ENCODE measurements at regions not wholly inside any gene's neighbourhood (a gene's known extent, or its start where the extent isn't known, plus 50 kb on each side); places are given as distances from the start of the nearest gene placed in this dataset.

DNA sequence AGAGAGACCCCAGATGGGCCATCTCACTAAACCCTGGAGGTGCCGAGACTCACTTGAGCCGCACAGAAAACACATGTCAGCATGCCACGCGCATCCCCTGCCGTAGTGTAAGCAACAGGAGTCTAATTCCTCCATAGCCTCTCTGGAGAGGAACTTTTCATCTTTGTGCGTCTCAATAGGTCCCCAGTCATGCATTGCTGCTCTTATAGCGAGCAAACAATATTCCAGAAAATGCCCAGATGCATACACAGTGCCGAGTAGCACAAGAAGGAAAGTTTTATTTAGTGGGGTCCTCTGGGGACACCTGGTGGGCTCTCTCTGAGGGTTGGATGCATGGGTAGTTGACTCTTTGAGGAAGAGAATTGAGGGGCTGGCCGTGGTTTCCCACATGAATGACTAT, 97.9 kb upstream of the DAP start:
- no peak for DNase-seq (ENCODE audit: low read depth, low spot score)
- in situ Hi-C loops (cut with HindIII; ENCODE audit: low pct_unique_long_range_greater_than_20kb, low sequenced_read_pairs), result no loop called here

- in situ Hi-C loops (cut with HindIII; ENCODE audit: low pct_unique_long_range_greater_than_20kb, low sequenced_read_pairs), result no loop called here
- no peak for DNase-seq (ENCODE audit: low read depth, low spot score)
Observed at GRCh38 chr5:10858307-10858706, 97.3 kb upstream of the DAP start.

DNA sequence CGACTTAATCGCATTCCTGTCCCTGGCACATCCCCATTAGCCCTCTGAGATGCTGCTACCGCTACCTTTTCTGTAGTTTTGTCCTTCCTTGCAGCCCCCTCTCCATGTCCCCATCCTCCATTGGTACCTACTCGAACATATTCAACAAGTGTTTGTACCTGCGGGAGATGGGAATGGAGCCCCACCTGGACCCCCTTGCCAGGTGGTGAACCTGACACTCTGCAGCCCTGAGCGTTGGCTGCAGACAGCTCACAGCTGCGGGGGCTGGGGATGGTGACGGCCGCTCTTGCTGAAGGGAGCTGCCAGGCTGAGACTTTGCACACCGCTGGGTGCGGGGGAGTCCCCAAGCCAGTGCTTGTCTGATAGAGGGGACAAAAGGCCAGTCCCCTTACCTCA, 96.3 kb upstream of the DAP start:
- in situ Hi-C loops (cut with HindIII; ENCODE audit: low pct_unique_long_range_greater_than_20kb, low sequenced_read_pairs), result no loop called here
- DNase-seq (ENCODE audit: low read depth, low spot score), result no peak

DNA sequence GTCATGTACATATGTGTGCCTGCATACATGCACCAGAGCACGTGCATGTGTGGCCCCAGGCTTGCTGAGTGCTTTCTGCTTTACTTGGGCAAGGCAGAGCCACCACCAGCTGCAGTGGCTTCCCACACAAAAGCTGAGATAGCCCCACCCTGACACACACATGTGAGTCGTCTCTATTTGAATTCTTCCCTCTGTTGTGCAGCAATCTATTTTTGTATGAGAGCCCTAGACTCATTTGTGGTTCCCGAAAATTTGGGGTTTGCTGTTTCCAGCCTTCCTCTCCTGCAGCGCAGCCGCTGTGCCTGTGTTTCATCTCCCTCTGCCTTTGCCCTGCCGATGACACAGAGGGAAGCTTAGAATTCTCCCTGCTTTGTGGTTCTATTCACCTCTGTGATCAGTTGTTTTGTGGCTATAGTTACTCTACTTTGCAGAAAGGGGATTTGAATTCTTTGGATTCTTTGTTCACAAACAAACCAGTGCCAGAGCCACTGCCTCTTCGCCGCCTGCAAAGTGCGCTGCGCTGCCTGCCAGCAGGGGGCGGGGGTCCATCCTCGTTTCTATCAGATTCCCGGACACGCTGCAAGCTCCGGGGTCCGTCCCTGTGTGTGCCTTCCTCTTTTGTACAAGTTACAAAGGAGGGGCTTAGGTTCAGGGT, 95.8 kb upstream of the DAP start:
- DNase-seq (ENCODE audit: low read depth, low spot score), result peak; percentile 56
- in situ Hi-C loops (cut with HindIII; ENCODE audit: low pct_unique_long_range_greater_than_20kb, low sequenced_read_pairs), result no loop called here

GRCh38 chr5:10856071-10856470, 95.0 kb upstream of the DAP start:
- in situ Hi-C loops (cut with HindIII; ENCODE audit: low pct_unique_long_range_greater_than_20kb, low sequenced_read_pairs), result no loop called here
- DNase-seq (ENCODE audit: low read depth, low spot score), result no peak

DNA sequence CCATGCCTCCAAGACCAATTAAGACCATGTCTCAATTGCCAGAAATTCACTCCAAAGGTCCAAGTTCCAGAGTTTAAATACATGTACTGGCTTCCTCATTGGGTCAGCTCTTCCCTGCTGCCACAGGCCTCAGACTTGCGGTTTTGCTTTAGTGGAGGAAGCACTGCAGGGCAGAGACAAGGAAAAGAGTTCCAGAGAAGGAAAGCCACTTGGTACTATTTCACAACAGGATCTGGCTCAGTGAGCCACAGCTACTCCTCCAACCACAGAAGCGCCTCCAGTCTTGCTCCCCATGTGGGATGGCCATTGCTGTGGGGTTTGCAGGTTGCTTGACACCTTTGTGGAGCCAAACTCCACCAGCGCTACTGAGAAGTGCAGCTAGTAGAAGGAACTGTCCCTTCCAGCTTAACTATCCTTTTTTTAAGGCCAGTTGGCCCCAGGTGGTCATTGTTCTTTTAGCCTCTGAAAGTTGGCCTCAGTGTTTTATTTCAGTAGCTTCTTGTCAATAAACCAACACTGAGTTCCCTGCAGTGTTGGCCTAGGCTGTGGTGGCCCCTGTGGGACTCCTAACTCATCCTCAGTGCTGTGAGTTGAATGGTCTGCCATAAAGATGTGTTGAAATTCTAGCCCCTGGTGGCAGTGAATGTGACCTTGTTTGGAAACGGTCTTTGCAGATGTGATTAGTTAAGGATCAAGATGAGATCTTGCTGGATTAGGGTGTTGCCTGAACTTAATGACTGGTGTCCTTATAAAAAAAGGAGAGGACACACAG, 93.7 kb upstream of the DAP start:
- in situ Hi-C loops (cut with HindIII; ENCODE audit: low pct_unique_long_range_greater_than_20kb, low sequenced_read_pairs), result no loop called here
- DNase-seq (ENCODE audit: low read depth, low spot score), result no peak

DNA sequence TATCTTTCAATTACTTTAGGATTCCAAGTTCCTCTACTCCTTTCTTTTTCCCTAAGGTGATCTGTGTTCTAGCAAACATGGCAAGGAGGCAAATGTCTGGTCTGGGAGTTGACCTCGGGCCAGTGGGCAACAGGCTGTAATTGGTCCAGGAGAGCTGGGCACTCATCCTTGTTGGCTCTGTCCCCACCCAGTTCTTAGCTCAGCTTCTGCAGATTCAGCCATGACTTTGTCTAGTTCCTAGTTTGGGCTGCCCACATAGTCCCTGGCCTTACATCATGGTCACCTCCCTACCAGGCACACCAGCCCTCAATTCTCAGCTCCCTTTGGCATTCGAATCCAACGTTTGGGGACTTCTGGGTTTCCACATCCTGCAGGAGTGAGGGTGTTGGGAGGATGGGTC, 92.1 kb upstream of the DAP start:
- no peak for DNase-seq (ENCODE audit: low read depth, low spot score)
- in situ Hi-C loops (cut with HindIII; ENCODE audit: low pct_unique_long_range_greater_than_20kb, low sequenced_read_pairs), result no loop called here

GRCh38 chr5:10849278-10849677, 88.2 kb upstream of the DAP start:
- peak; percentile 93 for DNase-seq (ENCODE audit: low read depth, low spot score)
- in situ Hi-C loops (cut with HindIII; ENCODE audit: low pct_unique_long_range_greater_than_20kb, low sequenced_read_pairs), result no loop called here

DNA sequence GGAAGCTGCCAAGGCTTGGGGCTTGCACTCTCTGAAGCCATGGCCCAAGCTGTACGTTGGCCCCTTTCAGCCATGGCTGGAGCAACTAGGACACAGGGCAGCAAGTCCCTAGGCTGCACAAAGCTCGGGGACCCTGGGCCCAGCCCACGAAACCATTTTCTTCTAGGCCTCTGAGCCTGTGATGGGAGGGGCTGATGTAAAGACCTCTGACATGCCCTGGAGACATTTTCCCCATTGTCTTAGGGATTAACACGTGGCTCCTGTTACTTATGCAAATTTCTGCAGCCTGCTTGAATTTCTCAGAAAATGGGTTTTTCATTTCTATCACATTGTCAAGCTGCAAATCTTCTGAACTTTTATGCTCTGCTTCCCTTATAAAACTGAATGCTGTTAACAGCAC, 83.0 kb upstream of the DAP start:
- in situ Hi-C loops (cut with HindIII; ENCODE audit: low pct_unique_long_range_greater_than_20kb, low sequenced_read_pairs), result no loop called here
- DNase-seq (ENCODE audit: low read depth, low spot score), result no peak

DNA sequence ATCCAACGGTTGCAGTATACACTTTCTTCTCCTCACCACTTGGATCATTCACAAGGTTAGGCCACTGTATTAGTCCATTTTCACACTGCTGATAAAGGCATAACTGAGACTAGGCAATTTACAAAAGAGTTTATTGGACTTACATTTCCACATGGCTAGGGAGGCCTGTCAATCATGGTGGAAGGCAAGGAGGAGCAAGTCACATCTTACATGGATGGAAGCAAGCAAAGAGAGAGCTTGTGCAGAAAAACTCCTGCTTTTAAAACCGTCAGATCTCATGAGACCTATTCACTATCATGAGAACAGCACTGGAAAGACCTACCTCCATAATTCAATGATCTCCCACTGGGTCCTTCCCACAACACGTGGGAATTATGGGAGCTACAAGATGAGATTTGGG, 81.8 kb upstream of the DAP start:
- in situ Hi-C loops (cut with HindIII; ENCODE audit: low pct_unique_long_range_greater_than_20kb, low sequenced_read_pairs), result no loop called here
- DNase-seq (ENCODE audit: low read depth, low spot score), result no peak

DNA sequence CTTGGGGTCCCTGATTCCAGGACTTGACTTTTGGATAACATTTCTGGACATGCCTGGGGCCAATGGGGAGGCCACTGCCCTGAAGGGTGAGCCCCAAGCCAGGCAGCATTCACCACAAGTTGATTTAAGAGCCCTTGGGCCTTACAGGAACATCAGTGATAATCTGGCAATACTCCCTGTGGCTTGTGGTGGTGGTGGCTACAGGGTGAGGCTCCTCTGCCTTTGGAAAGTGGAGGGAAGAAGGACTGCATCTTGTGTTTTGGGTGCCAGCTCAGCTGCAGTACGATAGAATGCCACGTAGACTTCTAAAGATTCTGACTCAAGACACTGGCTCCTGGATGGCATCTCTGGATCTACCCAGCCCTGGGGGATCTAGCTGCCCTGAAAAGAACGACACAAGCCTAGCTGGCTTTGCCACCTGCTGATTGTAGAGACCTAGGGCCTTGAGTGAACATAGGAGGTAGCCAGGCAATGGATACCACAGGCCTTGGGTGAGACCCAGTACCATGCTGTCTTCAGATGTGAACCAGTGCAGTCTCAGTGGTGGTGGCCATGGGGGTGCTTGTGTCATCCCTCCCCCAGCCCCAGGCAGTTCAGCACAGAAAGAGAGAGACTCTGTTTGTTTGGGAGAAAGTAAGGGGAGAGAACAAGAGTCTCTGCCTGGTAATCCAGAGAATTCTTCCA, 79.0 kb upstream of the DAP start:
- DNase-seq (ENCODE audit: low read depth, low spot score), result no peak
- in situ Hi-C loops (cut with HindIII; ENCODE audit: low pct_unique_long_range_greater_than_20kb, low sequenced_read_pairs), result no loop called here

DNA sequence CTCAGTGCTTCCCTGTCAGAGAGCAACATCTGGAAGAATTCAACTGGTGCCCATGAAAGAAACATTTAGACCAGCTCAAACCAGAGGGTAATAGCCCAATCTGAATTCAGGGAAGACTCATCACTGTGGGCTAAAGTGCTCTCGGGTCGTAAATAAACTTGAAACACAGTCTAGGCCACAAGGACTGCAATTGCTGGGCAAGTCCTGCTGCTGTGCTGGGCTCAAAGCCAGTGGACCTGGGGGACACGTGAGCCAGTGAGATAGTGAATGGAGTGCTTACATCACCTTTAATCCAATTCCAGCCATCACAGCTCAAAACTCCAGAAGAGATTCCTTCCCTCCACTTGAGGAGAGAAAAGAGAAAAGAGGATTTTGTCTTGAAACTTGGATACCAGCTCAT, 78.1 kb upstream of the DAP start:
- no peak for DNase-seq (ENCODE audit: low read depth, low spot score)
- in situ Hi-C loops (cut with HindIII; ENCODE audit: low pct_unique_long_range_greater_than_20kb, low sequenced_read_pairs), result no loop called here

DNA sequence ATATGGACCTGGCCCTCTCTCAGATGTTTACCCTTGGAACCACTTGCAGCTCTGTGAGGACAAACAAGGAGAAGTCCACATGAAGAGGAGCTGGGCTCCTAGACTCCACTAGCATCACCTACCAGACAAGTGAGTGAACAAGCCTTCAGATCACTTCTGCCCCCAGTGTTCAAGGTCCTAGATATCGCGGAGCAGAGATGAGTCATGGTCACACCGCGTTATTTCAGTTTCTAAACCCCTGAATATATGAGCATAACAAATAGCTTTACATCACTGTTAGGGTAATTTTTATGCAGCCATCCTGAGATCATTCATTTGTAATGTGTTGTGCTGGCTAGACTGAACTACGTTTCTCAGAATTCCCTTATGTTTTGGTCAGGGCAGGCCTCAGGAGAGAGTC, 77.0 kb upstream of the DAP start:
- in situ Hi-C loops (cut with HindIII; ENCODE audit: low pct_unique_long_range_greater_than_20kb, low sequenced_read_pairs), result no loop called here
- DNase-seq (ENCODE audit: low read depth, low spot score), result no peak

DNA sequence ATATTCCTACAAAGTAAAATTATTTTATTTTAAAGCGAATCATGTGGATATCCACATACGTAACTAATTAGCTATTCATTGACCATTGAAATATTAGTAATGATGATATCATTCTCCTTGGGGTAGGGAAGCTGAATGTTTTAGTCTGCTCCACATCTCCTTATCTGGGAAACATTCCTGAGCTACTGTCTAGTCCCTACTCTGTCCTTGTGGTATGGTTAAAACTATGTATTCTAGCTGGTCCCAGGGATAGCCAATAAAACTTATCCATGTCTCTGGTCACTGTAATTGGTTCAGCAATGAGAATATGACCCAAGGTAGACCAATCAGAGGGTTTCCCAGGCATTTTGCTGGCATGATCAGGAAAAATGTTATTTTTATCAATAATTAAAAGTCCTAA, 76.0 kb upstream of the DAP start:
- no peak for DNase-seq (ENCODE audit: low read depth, low spot score)
- in situ Hi-C loops (cut with HindIII; ENCODE audit: low pct_unique_long_range_greater_than_20kb, low sequenced_read_pairs), result no loop called here

- DNase-seq (ENCODE audit: low read depth, low spot score), result no peak
- in situ Hi-C loops (cut with HindIII; ENCODE audit: low pct_unique_long_range_greater_than_20kb, low sequenced_read_pairs), result no loop called here
Observed at GRCh38 chr5:10834695-10835094, 73.7 kb upstream of the DAP start.

DNA sequence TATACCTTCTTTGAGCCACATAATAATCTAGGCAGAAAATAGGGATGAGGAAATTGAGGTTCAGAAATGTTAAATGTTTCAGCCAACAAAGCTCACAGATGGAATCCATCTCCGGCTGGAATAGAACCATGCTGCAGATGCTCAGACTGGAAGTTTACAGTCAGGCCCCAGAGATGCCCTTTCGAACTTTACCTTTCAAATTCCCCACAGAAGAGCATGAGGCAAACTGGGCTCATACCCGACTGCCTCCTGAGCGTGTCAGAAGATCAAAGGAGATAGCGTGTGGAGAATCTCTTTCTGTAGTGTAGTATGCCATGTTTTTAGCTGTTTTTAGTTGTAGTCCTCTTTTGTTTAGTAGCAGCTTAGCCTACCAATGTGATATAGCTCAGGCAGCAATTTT, 72.0 kb upstream of the DAP start:
- DNase-seq (ENCODE audit: low read depth, low spot score), result no peak
- in situ Hi-C loops (cut with HindIII; ENCODE audit: low pct_unique_long_range_greater_than_20kb, low sequenced_read_pairs), result no loop called here

DNA sequence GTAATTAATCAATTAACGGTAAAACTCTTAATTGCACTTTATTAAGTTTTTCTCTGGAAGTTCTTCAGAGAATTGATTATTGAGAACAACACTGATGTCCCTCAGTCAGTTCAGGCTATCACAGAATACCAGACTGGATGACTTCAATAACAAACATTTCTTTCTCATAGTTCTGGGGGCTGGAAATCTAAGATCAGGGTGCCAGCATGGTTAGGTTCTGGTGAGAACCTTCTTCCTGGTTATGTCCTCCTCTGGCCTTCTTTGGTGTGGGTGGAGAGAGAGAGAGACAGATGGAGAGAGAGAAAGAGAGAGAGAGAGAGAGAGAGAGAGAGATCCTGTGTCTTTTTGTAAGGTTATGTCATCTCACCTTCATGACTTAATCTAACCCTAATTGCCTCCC, 71.4 kb upstream of the DAP start:
- DNase-seq (ENCODE audit: low read depth, low spot score), result no peak
- in situ Hi-C loops (cut with HindIII; ENCODE audit: low pct_unique_long_range_greater_than_20kb, low sequenced_read_pairs), result no loop called here

DNA sequence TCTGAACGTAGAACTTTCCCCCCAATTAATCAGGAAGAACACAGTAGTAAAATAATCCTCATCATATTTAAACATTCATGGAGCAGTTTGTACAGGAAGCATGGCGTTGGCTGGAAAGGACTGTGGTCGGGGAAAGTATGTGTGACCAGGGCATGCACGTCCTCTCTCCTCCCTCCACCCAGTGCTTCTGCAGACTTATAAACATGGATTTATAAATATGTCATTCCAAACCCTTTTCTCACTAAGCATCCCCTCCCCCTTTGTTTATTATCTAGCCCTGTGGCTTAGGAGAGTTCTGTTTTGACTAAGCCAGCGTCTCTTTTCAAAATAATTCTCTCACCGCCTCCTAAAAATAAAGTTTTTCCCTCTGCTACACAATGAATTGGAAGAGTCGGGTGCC, 70.4 kb upstream of the DAP start:
- no peak for DNase-seq (ENCODE audit: low read depth, low spot score)
- in situ Hi-C loops (cut with HindIII; ENCODE audit: low pct_unique_long_range_greater_than_20kb, low sequenced_read_pairs), result no loop called here

DNA sequence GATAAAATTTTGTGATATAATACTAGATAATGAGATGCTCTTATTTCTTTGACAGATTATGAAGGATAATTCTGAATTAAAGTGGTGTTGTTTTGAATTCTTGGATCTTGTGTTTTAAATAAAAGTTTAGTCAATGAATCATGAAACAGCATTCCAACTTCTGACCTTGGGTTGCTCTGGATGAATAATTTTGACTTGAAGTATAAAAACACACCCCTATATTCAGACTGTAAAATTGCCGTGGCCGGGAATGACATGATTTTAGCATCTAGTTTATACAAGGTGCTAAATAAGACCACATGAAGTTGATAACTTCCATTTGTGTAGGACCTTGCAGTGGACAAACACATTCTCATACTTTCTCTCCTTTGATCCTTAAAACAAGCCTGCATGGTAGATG, 67.2 kb upstream of the DAP start:
- no peak for DNase-seq (ENCODE audit: low read depth, low spot score)
- in situ Hi-C loops (cut with HindIII; ENCODE audit: low pct_unique_long_range_greater_than_20kb, low sequenced_read_pairs), result no loop called here

Data from SK-MEL-5 (cell line).